GM19023 (cell line): ENCODE measurements at regions not wholly inside any gene's neighbourhood (a gene's known extent, or its start where the extent isn't known, plus 50 kb on each side); places are given as distances from the start of the nearest gene placed in this dataset.

Source experiments
- ATAC-seq: cut with Tn5 transposase; IDR thresholded peaks from one replicate; pipeline ENCODE4 v1.9.1; 2021; ENCODE audit warnings: mild to moderate bottlenecking, moderate library complexity; ENCODE audit not compliant: unreplicated experiment

DNA sequence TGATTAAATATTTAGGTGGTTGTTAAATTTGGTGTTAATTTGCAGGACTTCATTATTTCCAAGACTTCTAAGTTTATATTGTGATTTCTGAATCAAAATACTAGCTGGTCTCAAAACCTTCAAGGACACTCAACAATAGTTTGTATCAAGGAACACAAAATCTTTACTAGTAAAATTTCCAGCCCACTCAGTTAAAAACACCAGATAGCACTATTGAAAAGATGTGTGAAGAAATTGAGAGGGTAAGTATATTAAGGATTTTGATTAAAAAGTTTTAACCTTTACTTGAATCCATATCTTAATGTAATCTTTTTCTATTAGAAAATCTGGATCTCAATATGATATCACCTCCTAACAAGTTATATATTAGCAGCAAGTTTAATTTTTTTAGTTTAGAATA is 89.3 kb upstream of the UGT8 start:
- ATAC-seq: no peak

DNA sequence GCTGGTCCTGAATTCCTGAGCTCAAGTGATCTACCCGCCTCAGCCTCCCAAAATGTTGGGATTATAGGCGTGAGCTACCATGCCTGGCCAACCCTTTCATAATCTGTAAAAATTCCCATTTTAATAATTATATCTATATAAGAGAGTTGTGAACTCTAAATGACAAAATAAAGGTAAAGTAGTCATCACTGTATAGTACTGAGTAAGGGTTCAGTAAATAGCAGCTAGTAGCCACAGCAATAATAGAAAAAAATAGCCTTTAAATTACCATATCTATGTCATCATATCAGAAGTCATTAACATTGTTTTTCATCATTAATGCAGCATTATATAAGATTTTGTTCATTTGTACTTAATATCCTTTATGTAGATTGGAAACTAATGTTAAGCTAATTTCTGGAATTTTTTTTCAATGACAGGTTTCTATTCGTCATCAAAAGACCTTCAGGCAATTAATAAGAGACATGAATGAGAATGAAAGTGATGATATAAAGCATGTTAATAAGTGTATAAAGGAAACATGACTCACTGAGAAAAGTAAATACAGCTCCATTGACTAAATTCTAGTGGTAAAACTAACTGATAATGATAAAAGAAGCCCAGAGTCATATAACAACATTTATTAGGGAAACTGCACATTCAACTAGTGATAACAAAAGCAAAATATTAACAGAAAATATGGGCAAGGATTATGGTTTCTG is 85.9 kb upstream of the UGT8 start:
- no peak for ATAC-seq

DNA sequence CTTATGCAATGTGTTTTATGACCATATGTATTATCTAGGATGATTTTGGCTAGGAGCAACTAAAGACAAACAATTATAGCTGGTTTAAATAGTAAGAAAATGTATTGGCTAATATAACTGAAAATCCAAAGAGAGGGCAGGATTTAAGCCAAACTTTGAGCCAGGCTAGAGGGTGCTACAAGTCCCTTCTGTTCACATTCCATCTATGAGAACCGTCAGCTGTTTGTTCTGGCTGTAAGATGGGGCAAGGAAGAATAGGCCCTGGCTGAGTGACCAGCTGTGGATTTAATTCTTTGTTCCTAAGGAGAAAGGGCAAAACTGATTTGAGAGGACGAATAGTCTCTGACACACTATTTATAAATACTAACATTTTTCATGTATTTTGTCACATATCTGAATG is 79.2 kb upstream of the UGT8 start:
- no peak for ATAC-seq

DNA sequence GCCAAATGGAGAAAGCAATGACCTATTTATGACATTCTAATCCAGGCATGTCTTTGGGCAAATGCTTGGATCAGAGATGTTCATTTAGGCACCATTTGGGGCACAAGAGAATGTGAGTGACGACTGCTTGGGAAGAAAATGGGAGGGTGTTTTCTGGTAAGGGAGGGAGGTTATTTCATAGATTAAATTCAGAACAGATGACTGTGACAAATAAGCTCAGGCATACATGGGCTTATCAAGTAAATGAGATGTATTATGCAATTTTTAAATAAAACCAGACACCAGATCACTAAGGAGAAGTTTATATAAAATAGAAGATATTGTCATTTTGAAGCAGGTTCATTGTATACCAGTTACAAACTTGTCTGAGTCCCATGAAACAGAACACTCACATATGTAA is 71.4 kb upstream of the UGT8 start:
- no peak for ATAC-seq

DNA sequence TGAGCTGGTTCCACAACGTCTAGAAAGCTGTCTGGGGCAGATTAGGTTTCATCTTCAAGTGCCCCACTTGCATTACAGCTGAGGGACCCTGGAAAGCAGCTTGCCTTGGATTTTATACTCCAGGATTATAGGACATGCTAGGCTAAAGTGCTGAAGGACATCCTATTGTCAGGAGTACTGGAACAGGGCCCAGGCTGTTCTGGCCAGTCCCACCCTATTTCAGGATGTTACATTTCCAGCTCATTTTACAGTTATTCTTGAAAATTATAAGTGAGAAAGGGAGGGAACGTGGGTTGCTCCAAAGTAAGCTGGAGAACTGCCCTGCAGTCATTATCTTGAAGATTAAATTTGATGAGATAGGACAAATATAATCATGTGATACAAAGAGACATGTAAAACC is 71.0 kb upstream of the UGT8 start:
- ATAC-seq: no peak

DNA sequence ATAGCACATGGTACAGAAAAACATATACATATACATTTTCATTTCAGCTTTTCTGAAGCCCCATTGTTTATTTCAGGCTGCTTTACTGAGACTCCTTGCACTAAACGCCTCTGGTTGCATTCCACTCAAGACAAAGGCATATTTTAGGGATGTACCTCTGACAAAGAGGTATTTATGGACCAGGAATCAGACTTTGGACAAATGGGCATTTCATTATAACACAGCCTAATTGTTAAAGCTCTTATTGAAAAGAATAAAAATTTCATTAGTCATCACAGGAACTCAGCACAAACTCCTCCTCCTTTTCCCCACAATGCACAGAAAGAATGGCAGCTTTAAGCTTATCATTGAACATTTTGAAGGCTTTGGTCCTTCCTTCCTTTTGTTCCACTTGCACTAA is 62.9 kb upstream of the UGT8 start:
- no peak for ATAC-seq

DNA sequence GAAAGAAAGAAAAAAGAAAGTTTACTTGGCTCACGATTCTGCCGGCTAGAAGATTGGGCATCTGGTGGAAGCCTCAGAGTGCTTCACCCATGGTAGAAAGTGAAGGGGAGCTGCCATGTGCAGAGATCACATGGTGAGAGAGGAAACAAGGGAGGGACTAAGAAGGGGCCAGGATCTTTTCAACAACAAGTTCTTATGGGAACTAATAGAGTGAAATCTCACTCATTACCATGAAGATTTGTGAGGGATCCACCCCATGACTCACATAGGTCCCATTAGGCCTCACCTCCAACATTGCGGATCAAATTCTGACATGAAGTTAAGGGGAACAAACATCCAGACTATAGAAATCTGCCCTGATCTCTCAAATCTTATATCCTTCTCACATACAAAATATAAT is 61.3 kb upstream of the UGT8 start:
- ATAC-seq: no peak

DNA sequence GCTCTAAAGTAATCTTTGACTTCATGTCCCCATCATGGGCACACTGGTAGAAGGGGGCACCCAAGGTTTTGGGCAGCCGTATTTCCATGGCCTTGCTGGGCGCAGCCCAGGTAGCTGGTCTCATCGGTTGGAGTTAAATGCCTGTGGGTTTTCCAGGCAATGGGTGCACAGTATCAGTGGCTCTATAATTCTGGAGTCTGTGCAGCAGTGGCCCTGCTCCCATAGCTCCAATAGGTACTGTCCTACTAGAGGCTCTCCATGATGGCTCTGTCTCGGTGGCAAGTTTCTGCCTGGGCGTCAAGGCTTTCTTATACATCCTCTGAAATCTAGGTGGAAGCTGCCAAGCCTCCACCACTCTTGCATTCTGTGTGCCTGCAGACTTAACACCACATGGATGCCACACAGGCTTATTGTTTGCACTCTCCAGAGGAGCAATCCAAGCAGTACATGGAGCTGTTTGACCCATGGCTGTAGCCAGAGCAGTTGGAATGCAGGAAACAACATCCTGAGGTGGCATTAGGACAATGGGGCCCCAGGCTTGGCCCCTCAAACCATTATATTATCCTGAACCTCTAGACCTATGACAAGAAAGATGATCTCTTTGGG is 60.5 kb upstream of the UGT8 start:
- ATAC-seq: no peak

DNA sequence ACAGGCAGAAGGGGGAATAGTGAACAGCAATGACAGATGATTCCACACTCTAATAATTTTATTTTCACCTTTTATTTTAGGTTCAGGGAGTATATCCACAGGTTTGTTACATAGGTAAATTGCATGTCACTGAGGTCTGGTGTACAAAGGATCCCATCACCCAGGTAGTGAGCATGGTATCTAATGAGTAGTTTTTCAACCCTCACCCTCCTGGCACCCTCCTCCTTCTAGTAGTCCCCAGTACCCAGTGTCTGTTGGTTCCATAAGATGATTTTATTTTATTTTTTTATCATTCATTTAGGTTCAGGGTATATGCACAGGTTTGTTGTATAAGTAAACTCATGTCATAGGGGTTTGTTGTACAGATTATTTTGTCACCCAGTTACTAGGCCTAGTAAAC is 58.6 kb upstream of the UGT8 start:
- ATAC-seq: no peak

DNA sequence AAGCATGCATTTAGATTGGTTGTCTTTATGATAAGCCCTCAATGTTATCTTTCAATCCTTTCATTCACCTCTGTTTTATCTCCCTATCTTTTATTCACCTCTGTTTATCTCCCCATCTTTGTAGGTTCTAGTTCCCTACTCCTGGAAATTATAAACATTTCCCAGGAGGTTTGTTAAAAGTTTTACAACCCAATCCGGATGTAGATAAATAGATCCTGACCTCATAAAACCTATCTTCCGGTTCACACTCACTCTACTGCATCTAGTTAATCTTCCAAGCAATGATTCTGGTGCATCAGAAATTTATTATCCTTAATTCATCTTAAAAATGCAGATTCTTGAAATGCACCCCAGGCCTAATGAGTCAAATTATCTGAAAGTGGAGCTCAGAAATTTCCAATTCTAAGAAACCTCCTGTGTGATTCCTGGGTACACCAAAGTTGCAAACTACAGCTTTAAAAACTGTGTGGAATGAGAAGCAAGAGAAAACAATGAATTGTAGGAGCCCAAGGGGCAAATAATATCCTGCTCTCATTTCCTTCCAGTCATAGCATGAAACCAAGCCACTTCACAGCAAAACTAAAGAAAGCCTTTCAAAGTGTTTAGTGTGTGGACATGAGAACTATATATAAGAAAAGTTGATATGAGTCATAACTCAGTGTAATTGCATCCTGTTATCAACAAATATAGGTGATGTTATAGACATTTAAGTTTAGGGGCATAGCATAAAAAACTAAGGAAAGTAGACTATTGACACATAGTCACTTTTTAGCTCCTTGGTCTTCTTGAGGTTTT is 51.1 kb upstream of the UGT8 start:
- no peak for ATAC-seq
